C4-2B (cell line): ENCODE measurements at regions not wholly inside any gene's neighbourhood (a gene's known extent, or its start where the extent isn't known, plus 50 kb on each side); places are given as distances from the start of the nearest gene placed in this dataset.

Experiments used
- CTCF ChIP-seq: fragments of 450-650 bp; conservative IDR thresholded peaks from 2 replicates; pipeline ENCODE4 v1.5.1; 2017; ENCODE audit warnings: mild to moderate bottlenecking
- ZFX ChIP-seq: fragments of 450-650 bp; IDR thresholded peaks from 2 replicates; pipeline ENCODE4 v1.6.1; 2017

- TF ChIP-seq CTCF (no peak), ZFX (no peak)
These were observed 159.5 kb upstream of the POT1 start for GRCh38 chr7:125089171-125089570.
